Thyroid gland (tissue), 4 donors: ENCODE measurements at regions not wholly inside any gene's neighbourhood (a gene's known extent, or its start where the extent isn't known, plus 50 kb on each side); places are given as distances from the start of the nearest gene placed in this dataset.
A peak's percentile ranks its signal among the peaks of the same experiment; 100 is the strongest.
"Not testable (repeated sequence)": the region's sequence is repeated elsewhere in the genome, so short reads cannot be mapped to it uniquely, and the experiment has no call there.

ENCODE experiments used
- DNase-seq, 2 donors: peaks; one replicate each; pipeline ENCODE4 v3.0.0-alpha.2; 2019
- H3K27ac ChIP-seq, 3 donors: fragments of 200-600 bp; sonication (generic); 1 replicate in 2 of 3; 2 replicates in 1 of 3; pipeline ENCODE4 v1.5.1; 2016 to 2019; ENCODE audit warnings: mild to moderate bottlenecking in 1 of 3, moderate library complexity in 1 of 3
- H3K27me3 ChIP-seq: fragments of 200-600 bp; sonication (generic); one replicate; pipeline ENCODE4 v1.5.1; 2019
- H3K36me3 ChIP-seq, 2 donors: fragments of 200-600 bp; sonication (generic); one replicate each; pipeline ENCODE4 v1.5.1; 2016 to 2019
- H3K4me1 ChIP-seq, 2 donors: fragments of 200-600 bp; sonication (generic); one replicate each; pipeline ENCODE4 v1.5.1; 2017 to 2019
- H3K4me3 ChIP-seq, 3 donors: fragments of 200-600 bp; sonication (generic); replicated peaks in 1 of 3; 1 replicate in 2 of 3; 2 replicates in 1 of 3; pipeline ENCODE4 v1.5.1; 2016; ENCODE audit warnings: mild to moderate bottlenecking in 1 of 3
- H3K9me3 ChIP-seq: fragments of 200-600 bp; sonication (generic); one replicate; pipeline ENCODE4 v1.5.1; 2017
- CTCF ChIP-seq, 6 experiments: fragments of 200-600 bp in 3 of 6; fragments of 450-650 bp in 3 of 6; sonication (generic) in 3 of 6; IDR thresholded peaks; one replicate each; pipeline ENCODE4 v1.5.1; 2016 to 2019; ENCODE audit warnings: antibody characterized with exemption in 6 of 6, mild to moderate bottlenecking in 2 of 6, inconsistent platforms in 1 of 6, moderate library complexity in 1 of 6
- POLR2A ChIP-seq, 2 donors: fragments of 450-650 bp; IDR thresholded peaks; one replicate each; pipeline ENCODE4 v1.6.1; 2017; ENCODE audit warnings: antibody characterized with exemption in 2 of 2, mild to moderate bottlenecking in 2 of 2, moderate library complexity in 1 of 2
- WGBS, 2 donors: methylation state at CpG; one replicate each; pipeline ENCODE4 v1.1.5; 2017; 5-methylcytosine and 5-hydroxymethylcytosine counted together
- intact Hi-C: fragments of 100-400 bp; cut with DNase I; formaldehyde crosslinking; loops from one replicate; pipeline ENCODE4 v1.15.1; 2023

DNA sequence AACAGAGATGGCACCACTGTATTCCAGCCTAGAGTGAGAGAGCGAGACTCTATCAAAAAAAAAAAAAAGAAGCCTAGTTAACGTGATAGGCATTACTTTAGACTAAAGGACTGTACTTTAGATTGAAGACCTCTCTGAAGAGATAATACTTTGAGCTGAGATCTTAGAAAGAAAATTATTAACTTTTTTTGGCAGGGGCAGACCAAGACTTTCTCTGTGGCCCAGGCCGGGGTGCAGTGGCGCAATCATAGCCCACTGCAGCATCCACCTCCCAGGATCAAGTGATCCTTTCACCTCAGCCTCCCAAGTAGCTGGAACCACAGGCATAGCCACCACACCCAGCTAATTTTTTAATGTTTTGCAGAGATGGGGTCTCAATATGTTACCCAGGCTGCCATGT lies 75.7 kb upstream of the TNRC6A start:
- WGBS, 2 donors: 86 to 95% methylated on average over 4 of the region's 4 CpGs
- TF ChIP-seq CTCF (IDR thresholded peaks at IDR 0.05) (no peak), POLR2A (IDR thresholded peaks at IDR 0.05) (no peak)
- no peaks in the 10 kb centered on the region for H3K27me3 ChIP-seq
- intact Hi-C loops: no loop called here
- H3K36me3 ChIP-seq: no peaks in the 10 kb centered on the region
- no peaks in the 10 kb centered on the region for H3K9me3 ChIP-seq
- DNase-seq: no peak
- H3K4me3 ChIP-seq: no peak overlapping the region
- no peaks in the 10 kb centered on the region for H3K4me1 ChIP-seq
- H3K27ac ChIP-seq: no peak overlapping the region

DNA sequence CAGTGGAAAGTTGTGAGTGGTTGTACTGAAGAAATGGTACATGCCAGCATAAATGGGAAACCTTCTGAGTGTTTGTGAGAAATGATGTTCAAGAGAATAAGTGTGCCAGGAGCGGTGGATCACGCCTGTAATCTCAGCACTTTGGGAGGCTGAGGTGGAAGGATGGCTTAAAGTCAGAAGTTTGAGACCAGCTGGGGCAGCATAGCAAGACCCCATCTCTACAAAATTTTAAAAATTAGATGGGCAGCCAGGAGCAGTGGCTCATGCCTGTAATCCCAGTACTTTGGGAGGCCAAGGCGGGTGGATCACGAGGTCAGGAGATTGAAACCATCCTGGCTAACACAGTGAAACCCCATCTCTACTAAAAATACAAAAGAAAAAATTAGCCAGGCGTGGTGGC lies 63.5 kb upstream of the TNRC6A start:
- intact Hi-C loops, DNase-seq, H3K27me3 ChIP-seq, H3K4me1 ChIP-seq, H3K9me3 ChIP-seq, H3K36me3 ChIP-seq, H3K4me3 ChIP-seq, H3K27ac ChIP-seq: not testable (repeated sequence)
- WGBS, 2 donors: 95 to 98% methylated on average over 5 of the region's 5 CpGs

GRCh38 chr16:24667244-24667764 lies 62.1 kb upstream of the TNRC6A start:
- H3K27me3 ChIP-seq: no peaks in the 10 kb centered on the region
- WGBS, 2 donors: 89 to 91% methylated on average over 4 of the region's 4 CpGs
- DNase-seq: no peak
- H3K36me3 ChIP-seq: no peaks in the 10 kb centered on the region
- H3K4me3 ChIP-seq: no peak overlapping the region
- intact Hi-C loops: no loop called here
- no peaks in the 10 kb centered on the region for H3K9me3 ChIP-seq
- TF ChIP-seq POLR2A (IDR thresholded peaks at IDR 0.05): no peak
- TF ChIP-seq CTCF (IDR thresholded peaks at IDR 0.05): no peak
- H3K4me1 ChIP-seq: no peaks in the 10 kb centered on the region
- H3K27ac ChIP-seq: no peak overlapping the region

GRCh38 chr16:24668481-24669061 lies 60.9 kb upstream of the TNRC6A start:
- H3K4me1 ChIP-seq: no peaks in the 10 kb centered on the region
- H3K27me3 ChIP-seq: no peaks in the 10 kb centered on the region
- DNase-seq: no peak
- TF ChIP-seq CTCF (IDR thresholded peaks at IDR 0.05) (no peak), POLR2A (IDR thresholded peaks at IDR 0.05) (no peak)
- intact Hi-C loops: no loop called here
- whole genome bisulfite sequencing, 2 donors: 49 to 77% methylated on average over 9 of the region's 9 CpGs
- no peaks in the 10 kb centered on the region for H3K9me3 ChIP-seq
- H3K36me3 ChIP-seq: no peaks in the 10 kb centered on the region
- no peak overlapping the region for H3K4me3 ChIP-seq
- peak overlapping the region; percentile 40 to 54 (median 44) for H3K27ac ChIP-seq

DNA sequence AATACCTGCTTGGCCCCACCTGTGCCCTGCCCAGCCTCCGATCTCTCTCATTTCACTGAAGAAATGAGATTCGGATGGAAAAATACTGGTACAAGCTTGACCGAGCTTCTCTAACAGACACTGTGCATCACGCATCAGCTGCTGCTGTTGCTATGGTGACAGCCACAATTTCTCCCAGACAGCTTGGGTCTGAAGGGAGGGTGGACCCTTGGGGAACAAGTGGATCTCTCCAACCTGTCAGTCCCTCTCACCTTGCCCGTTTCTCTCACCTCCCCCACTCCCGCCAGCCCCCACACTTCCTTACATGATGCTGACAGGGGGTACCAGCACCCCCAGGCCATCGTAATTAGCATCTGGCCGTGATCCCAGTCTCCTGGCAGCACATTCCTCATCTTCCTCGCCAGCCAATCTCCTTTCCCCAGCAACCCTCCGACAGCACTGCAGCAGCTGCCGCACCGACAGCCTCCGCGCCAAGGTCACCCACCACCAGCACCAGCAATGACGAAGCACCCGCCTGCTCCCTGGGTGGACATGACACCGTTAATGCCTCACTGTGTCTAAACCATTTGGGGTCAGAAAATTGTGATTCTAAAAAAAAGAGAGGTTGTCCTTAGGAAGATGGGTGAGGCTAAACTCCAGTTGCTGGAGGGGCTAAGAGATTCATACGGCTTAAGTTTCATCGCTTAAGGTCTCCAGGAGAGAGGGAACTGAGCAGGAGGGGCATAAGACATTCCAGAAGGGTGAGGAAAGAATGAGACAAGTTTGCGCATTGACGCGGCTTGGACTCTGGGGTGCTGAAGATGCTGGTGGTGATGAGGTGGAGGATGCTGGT lies 58.6 kb upstream of the TNRC6A start:
- H3K4me3 ChIP-seq: no peak overlapping the region
- peak; percentile 5 to 15 for DNase-seq

More for the DNA sequence above, 58.6 kb upstream of the TNRC6A start:
- WGBS, 2 donors: 15 to 32% methylated on average over 21 to 22 of the region's 22 CpGs
- no peak for TF ChIP-seq CTCF (IDR thresholded peaks at IDR 0.05)
- TF ChIP-seq POLR2A (IDR thresholded peaks at IDR 0.05): no peak
- intact Hi-C loops: no loop called here
- Histone ChIP-seq H3K27ac (no peak overlapping the region), H3K9me3 (no peaks in the 10 kb centered on the region), H3K27me3 (no peaks in the 10 kb centered on the region), H3K4me1 (no peaks in the 10 kb centered on the region), H3K36me3 (no peaks in the 10 kb centered on the region)
